Activated T-cell treated with anti-CD3 and anti-CD28 coated beads, Interleukin-2, amount 50 U/mL, for 4 hours (primary cell): ENCODE measurements at regions not wholly inside any gene's neighbourhood (a gene's known extent, or its start where the extent isn't known, plus 50 kb on each side); places are given as distances from the start of the nearest gene placed in this dataset.

Experiments used
- ATAC-seq, 2 donors: fragments of 200-7000 bp; cut with Tn5 transposase; one replicate each; pipeline ENCODE4 v1.10.0; 2021
- DNase-seq: peaks from one replicate; pipeline ENCODE4 v3.0.0-alpha.2; 2020
- H3K27me3 Mint-ChIP-seq: one replicate; pipeline ENCODE4 v1.8.0; 2021; ENCODE audit warnings: low read depth, mixed read lengths
- H3K36me3 Mint-ChIP-seq: one replicate; pipeline ENCODE4 v1.8.0; 2022; ENCODE audit warnings: mixed read lengths; ENCODE audit not compliant: insufficient read depth
- H3K4me1 Mint-ChIP-seq: one replicate; pipeline ENCODE4 v1.8.0; 2021; ENCODE audit warnings: low read depth, mixed read lengths
- H3K4me3 Mint-ChIP-seq: one replicate; pipeline ENCODE4 v1.8.0; 2021; ENCODE audit warnings: mild to moderate bottlenecking, moderate library complexity, mixed read lengths
- H3K9me3 Mint-ChIP-seq: one replicate; pipeline ENCODE4 v1.8.0; 2021; ENCODE audit warnings: mixed read lengths

GRCh38 chr4:176925962-176926361, 133.2 kb upstream of the VEGFC start:
- H3K27me3 Mint-ChIP-seq = no peaks in the 10 kb centered on the region
- no peaks in the 10 kb centered on the region for H3K4me1 Mint-ChIP-seq
- H3K36me3 Mint-ChIP-seq = no peaks in the 10 kb centered on the region
- no peak for ATAC-seq
- H3K4me3 Mint-ChIP-seq = no peak overlapping the region
- no peaks in the 10 kb centered on the region for H3K9me3 Mint-ChIP-seq
- DNase-seq = no peak

GRCh38 chr4:176927117-176927516, 134.4 kb upstream of the VEGFC start:
- no peaks in the 10 kb centered on the region for H3K9me3 Mint-ChIP-seq
- H3K27me3 Mint-ChIP-seq = no peaks in the 10 kb centered on the region
- no peak overlapping the region for H3K4me3 Mint-ChIP-seq
- no peaks in the 10 kb centered on the region for H3K4me1 Mint-ChIP-seq
- DNase-seq (no peak), ATAC-seq (no peak)
- no peaks in the 10 kb centered on the region for H3K36me3 Mint-ChIP-seq

GRCh38 chr4:176927664-176928063, 134.9 kb upstream of the VEGFC start:
- H3K4me1 Mint-ChIP-seq = no peaks in the 10 kb centered on the region
- no peaks in the 10 kb centered on the region for H3K9me3 Mint-ChIP-seq
- H3K27me3 Mint-ChIP-seq = no peaks in the 10 kb centered on the region
- DNase-seq = no peak
- no peak for ATAC-seq
- H3K4me3 Mint-ChIP-seq = no peak overlapping the region
- no peaks in the 10 kb centered on the region for H3K36me3 Mint-ChIP-seq

- H3K4me3 Mint-ChIP-seq = no peak overlapping the region
- no peak for DNase-seq
- H3K27me3 Mint-ChIP-seq = no peaks in the 10 kb centered on the region
- no peaks in the 10 kb centered on the region for H3K36me3 Mint-ChIP-seq
- ATAC-seq = no peak
- no peaks in the 10 kb centered on the region for H3K9me3 Mint-ChIP-seq
- H3K4me1 Mint-ChIP-seq = no peaks in the 10 kb centered on the region
These were observed 146.7 kb upstream of the VEGFC start for GRCh38 chr4:176939445-176939844.

GRCh38 chr4:176945334-176945733, 152.6 kb upstream of the VEGFC start:
- no peak for DNase-seq
- H3K27me3 Mint-ChIP-seq = no peaks in the 10 kb centered on the region
- no peak overlapping the region for H3K4me3 Mint-ChIP-seq
- no peaks in the 10 kb centered on the region for H3K9me3 Mint-ChIP-seq
- no peaks in the 10 kb centered on the region for H3K36me3 Mint-ChIP-seq
- no peaks in the 10 kb centered on the region for H3K4me1 Mint-ChIP-seq
- no peak for ATAC-seq

- H3K27me3 Mint-ChIP-seq = no peaks in the 10 kb centered on the region
- H3K4me3 Mint-ChIP-seq = no peak overlapping the region
- DNase-seq = no peak
- H3K4me1 Mint-ChIP-seq = no peaks in the 10 kb centered on the region
- H3K9me3 Mint-ChIP-seq = no peaks in the 10 kb centered on the region
- H3K36me3 Mint-ChIP-seq = no peaks in the 10 kb centered on the region
- no peak for ATAC-seq
These were observed 156.3 kb upstream of the VEGFC start for GRCh38 chr4:176949029-176949428.

- Mint-ChIP-seq H3K9me3 (no peaks in the 10 kb centered on the region), H3K4me1 (no peaks in the 10 kb centered on the region), H3K4me3 (no peak overlapping the region), H3K36me3 (no peaks in the 10 kb centered on the region), H3K27me3 (no peaks in the 10 kb centered on the region)
- no peak for DNase-seq
- no peak for ATAC-seq
These were observed 160.3 kb upstream of the VEGFC start for GRCh38 chr4:176953021-176953420.

GRCh38 chr4:176957353-176958118, 164.8 kb upstream of the VEGFC start:
- H3K36me3 Mint-ChIP-seq = no peaks in the 10 kb centered on the region
- H3K4me3 Mint-ChIP-seq = no peak overlapping the region
- DNase-seq = no peak
- no peaks in the 10 kb centered on the region for H3K27me3 Mint-ChIP-seq
- no peak for ATAC-seq
- H3K9me3 Mint-ChIP-seq = no peaks in the 10 kb centered on the region
- no peaks in the 10 kb centered on the region for H3K4me1 Mint-ChIP-seq

- DNase-seq (no peak), ATAC-seq (no peak)
- no peaks in the 10 kb centered on the region for H3K36me3 Mint-ChIP-seq
- H3K4me3 Mint-ChIP-seq = no peak overlapping the region
- no peaks in the 10 kb centered on the region for H3K9me3 Mint-ChIP-seq
- no peaks in the 10 kb centered on the region for H3K4me1 Mint-ChIP-seq
- H3K27me3 Mint-ChIP-seq = no peaks in the 10 kb centered on the region
These were observed 167.3 kb upstream of the VEGFC start for GRCh38 chr4:176959980-176960379.

- no peak for ATAC-seq
- Mint-ChIP-seq H3K9me3 (no peaks in the 10 kb centered on the region), H3K4me1 (no peaks in the 10 kb centered on the region)
These were observed 170.4 kb upstream of the VEGFC start for GRCh38 chr4:176963121-176963520.

GRCh38 chr4:176964116-176964691, 171.5 kb upstream of the VEGFC start:
- ATAC-seq (no peak), DNase-seq (no peak)
- Mint-ChIP-seq H3K36me3 (no peaks in the 10 kb centered on the region), H3K27me3 (no peaks in the 10 kb centered on the region), H3K4me3 (no peak overlapping the region), H3K4me1 (no peaks in the 10 kb centered on the region), H3K9me3 (no peaks in the 10 kb centered on the region)

More at GRCh38 chr4:176963121-176963520, 170.4 kb upstream of the VEGFC start:
- Mint-ChIP-seq H3K36me3 (no peaks in the 10 kb centered on the region), H3K4me3 (no peak overlapping the region), H3K27me3 (no peaks in the 10 kb centered on the region)
- DNase-seq = no peak

- Mint-ChIP-seq H3K27me3 (no peaks in the 10 kb centered on the region), H3K4me3 (no peak overlapping the region), H3K9me3 (no peaks in the 10 kb centered on the region), H3K4me1 (no peaks in the 10 kb centered on the region), H3K36me3 (no peaks in the 10 kb centered on the region)
- DNase-seq (no peak), ATAC-seq (no peak)
These were observed 174.9 kb upstream of the VEGFC start for GRCh38 chr4:176967586-176967985.

- no peaks in the 10 kb centered on the region for H3K4me1 Mint-ChIP-seq
- H3K9me3 Mint-ChIP-seq = no peaks in the 10 kb centered on the region
- ATAC-seq = no peak
- H3K27me3 Mint-ChIP-seq = no peaks in the 10 kb centered on the region
- H3K36me3 Mint-ChIP-seq = no peaks in the 10 kb centered on the region
- DNase-seq = no peak
- H3K4me3 Mint-ChIP-seq = no peak overlapping the region
These were observed 175.4 kb upstream of the VEGFC start for GRCh38 chr4:176968094-176968493.

GRCh38 chr4:176969011-176969410, 176.3 kb upstream of the VEGFC start:
- ATAC-seq = no peak
- H3K4me3 Mint-ChIP-seq = no peak overlapping the region
- no peaks in the 10 kb centered on the region for H3K4me1 Mint-ChIP-seq
- DNase-seq = no peak
- H3K27me3 Mint-ChIP-seq = no peaks in the 10 kb centered on the region
- H3K36me3 Mint-ChIP-seq = no peaks in the 10 kb centered on the region
- no peaks in the 10 kb centered on the region for H3K9me3 Mint-ChIP-seq

GRCh38 chr4:176970853-176971252, 178.1 kb upstream of the VEGFC start:
- ATAC-seq (no peak), DNase-seq (no peak)
- no peaks in the 10 kb centered on the region for H3K4me1 Mint-ChIP-seq
- no peak overlapping the region for H3K4me3 Mint-ChIP-seq
- no peaks in the 10 kb centered on the region for H3K27me3 Mint-ChIP-seq
- no peaks in the 10 kb centered on the region for H3K9me3 Mint-ChIP-seq
- no peaks in the 10 kb centered on the region for H3K36me3 Mint-ChIP-seq
